Spleen (tissue), 7 donors: ENCODE measurements at regions not wholly inside any gene's neighbourhood (a gene's known extent, or its start where the extent isn't known, plus 50 kb on each side); places are given as distances from the start of the nearest gene placed in this dataset.

ENCODE experiments used
- POLR2A ChIP-seq, 3 donors: fragments of 450-650 bp; IDR thresholded peaks; one replicate each; pipeline ENCODE4 v1.5.1; 2017; ENCODE audit warnings: antibody characterized with exemption in 3 of 3, mild to moderate bottlenecking in 1 of 3
- TF ChIP-seq, protein P1 (sequence below), 11 experiments: fragments of 200-600 bp in 7 of 11; fragments of 450-650 bp in 4 of 11; sonication (generic) in 4 of 11; IDR thresholded peaks in 8 of 11; conservative IDR thresholded peaks in 3 of 11; 1 replicate in 7 of 11; 2 replicates in 4 of 11; pipeline versions ENCODE4 v1.4.0 to v1.8.0; 2016 to 2021; ENCODE audit warnings: antibody characterized with exemption in 11 of 11, inconsistent platforms in 4 of 11, mild to moderate bottlenecking in 1 of 11
- donor health status: DM: no; HTN: no; CAD: no; lungs with moderate emphysema.
- donor health status: DM: no; HTN: no; CAD: no.
- donor health status: DM: no; HTN: no; CAD: no.

DNA sequence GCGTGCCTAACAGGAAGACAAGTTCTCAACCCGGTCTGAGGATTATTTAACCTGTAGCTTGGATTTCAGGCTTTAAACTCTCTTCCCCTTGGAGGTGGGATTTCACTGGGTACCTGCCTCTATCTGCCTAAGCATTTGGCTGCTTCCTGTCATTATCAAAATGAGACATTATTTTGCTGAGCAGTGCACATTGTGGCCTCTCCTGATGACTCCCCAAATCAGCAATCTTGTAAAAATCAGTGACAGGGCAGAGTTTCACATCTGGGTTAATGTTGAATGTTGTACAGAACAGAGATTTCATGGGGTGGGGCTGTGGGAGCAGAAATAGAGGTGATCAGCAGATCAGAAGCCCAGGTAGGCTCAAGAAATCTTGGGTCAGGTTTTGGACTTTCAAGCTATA lies 605.9 kb downstream of the ELAVL2 start:
- no peak for TF ChIP-seq POLR2A (IDR thresholded peaks at IDR 0.05)
- TF ChIP-seq, protein P1, sequence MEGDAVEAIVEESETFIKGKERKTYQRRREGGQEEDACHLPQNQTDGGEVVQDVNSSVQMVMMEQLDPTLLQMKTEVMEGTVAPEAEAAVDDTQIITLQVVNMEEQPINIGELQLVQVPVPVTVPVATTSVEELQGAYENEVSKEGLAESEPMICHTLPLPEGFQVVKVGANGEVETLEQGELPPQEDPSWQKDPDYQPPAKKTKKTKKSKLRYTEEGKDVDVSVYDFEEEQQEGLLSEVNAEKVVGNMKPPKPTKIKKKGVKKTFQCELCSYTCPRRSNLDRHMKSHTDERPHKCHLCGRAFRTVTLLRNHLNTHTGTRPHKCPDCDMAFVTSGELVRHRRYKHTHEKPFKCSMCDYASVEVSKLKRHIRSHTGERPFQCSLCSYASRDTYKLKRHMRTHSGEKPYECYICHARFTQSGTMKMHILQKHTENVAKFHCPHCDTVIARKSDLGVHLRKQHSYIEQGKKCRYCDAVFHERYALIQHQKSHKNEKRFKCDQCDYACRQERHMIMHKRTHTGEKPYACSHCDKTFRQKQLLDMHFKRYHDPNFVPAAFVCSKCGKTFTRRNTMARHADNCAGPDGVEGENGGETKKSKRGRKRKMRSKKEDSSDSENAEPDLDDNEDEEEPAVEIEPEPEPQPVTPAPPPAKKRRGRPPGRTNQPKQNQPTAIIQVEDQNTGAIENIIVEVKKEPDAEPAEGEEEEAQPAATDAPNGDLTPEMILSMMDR (IDR thresholded peaks at IDR 0.05 in 8 of 11, conservative IDR thresholded peaks at IDR 0.05 in 3 of 11): no peak
